Central memory CD8-positive, alpha-beta T cell (primary cell): ENCODE measurements at regions not wholly inside any gene's neighbourhood (a gene's known extent, or its start where the extent isn't known, plus 50 kb on each side); places are given as distances from the start of the nearest gene placed in this dataset.

ENCODE experiments used
- ATAC-seq: fragments of 150-1000 bp; cut with Tn5 transposase; replicated peaks from 2 replicates; pipeline ENCODE4 v1.10.0; 2022; ENCODE audit warnings: mild to moderate bottlenecking, moderate FRiP score, moderate number of reproducible peaks; ENCODE audit not compliant: poor library complexity, severe bottlenecking; ENCODE audit errors: extremely low read depth
- DNase-seq, 2 donors: peaks; one replicate each; pipeline ENCODE4 v3.0.0; 2021; ENCODE audit warnings: low spot score in 2 of 2
- H3K27ac Mint-ChIP-seq: one replicate; pipeline ENCODE4 v1.8.0; 2022; ENCODE audit warnings: low read depth, mild to moderate bottlenecking, moderate library complexity, mixed read lengths
- H3K27me3 Mint-ChIP-seq: one replicate; pipeline ENCODE4 v1.8.0; 2022; ENCODE audit warnings: mixed read lengths
- H3K36me3 Mint-ChIP-seq: one replicate; pipeline ENCODE4 v1.8.0; 2022; ENCODE audit warnings: mild to moderate bottlenecking, moderate library complexity, mixed read lengths; ENCODE audit not compliant: insufficient read depth
- H3K4me1 Mint-ChIP-seq: one replicate; pipeline ENCODE4 v1.8.0; 2022; ENCODE audit warnings: mixed read lengths
- H3K4me3 Mint-ChIP-seq: one replicate; pipeline ENCODE4 v1.8.0; 2022; ENCODE audit warnings: mild to moderate bottlenecking, moderate library complexity, mixed read lengths
- H3K9me3 Mint-ChIP-seq: one replicate; pipeline ENCODE4 v1.8.0; 2022; ENCODE audit warnings: mixed read lengths

GRCh38 chr12:24034160-24034559 lies 84.7 kb upstream of the SOX5 start:
- no peaks in the 10 kb centered on the region for H3K36me3 Mint-ChIP-seq
- H3K9me3 Mint-ChIP-seq = peaks cover 7% of the 10 kb centered on the region
- no peaks in the 10 kb centered on the region for H3K27me3 Mint-ChIP-seq
- ATAC-seq = no peak
- H3K27ac Mint-ChIP-seq = no peak overlapping the region
- H3K4me1 Mint-ChIP-seq = no peaks in the 10 kb centered on the region
- DNase-seq = no peak
- no peak overlapping the region for H3K4me3 Mint-ChIP-seq

GRCh38 chr12:24027352-24027751 lies 77.9 kb upstream of the SOX5 start:
- DNase-seq (no peak), ATAC-seq (no peak)
- Mint-ChIP-seq H3K4me3 (no peak overlapping the region), H3K27me3 (no peaks in the 10 kb centered on the region), H3K36me3 (no peaks in the 10 kb centered on the region), H3K9me3 (peaks cover 12% of the 10 kb centered on the region), H3K4me1 (no peaks in the 10 kb centered on the region), H3K27ac (no peak overlapping the region)

GRCh38 chr12:24025153-24025798 lies 75.8 kb upstream of the SOX5 start:
- no peaks in the 10 kb centered on the region for H3K4me1 Mint-ChIP-seq

GRCh38 chr12:24023081-24023480 lies 73.6 kb upstream of the SOX5 start:
- H3K4me1 Mint-ChIP-seq = no peaks in the 10 kb centered on the region
- no peaks in the 10 kb centered on the region for H3K27me3 Mint-ChIP-seq
- peaks cover 1% of the 10 kb centered on the region for H3K36me3 Mint-ChIP-seq
- H3K4me3 Mint-ChIP-seq = no peak overlapping the region
- H3K9me3 Mint-ChIP-seq = peaks cover 6% of the 10 kb centered on the region
- no peak overlapping the region for H3K27ac Mint-ChIP-seq
- DNase-seq = no peak
- ATAC-seq = no peak

More at GRCh38 chr12:24025153-24025798, 75.8 kb upstream of the SOX5 start:
- Mint-ChIP-seq H3K9me3 (peaks cover 6% of the 10 kb centered on the region), H3K36me3 (peaks cover 1% of the 10 kb centered on the region), H3K4me3 (no peak overlapping the region), H3K27ac (no peak overlapping the region), H3K27me3 (no peaks in the 10 kb centered on the region)
- no peak for DNase-seq
- no peak for ATAC-seq

- H3K36me3 Mint-ChIP-seq = peaks cover 1% of the 10 kb centered on the region
- H3K27ac Mint-ChIP-seq = no peak overlapping the region
Measured at GRCh38 chr12:24021164-24021502, 71.7 kb upstream of the SOX5 start.

GRCh38 chr12:24020397-24021163 lies 71.1 kb upstream of the SOX5 start:
- Mint-ChIP-seq H3K4me3 (no peak overlapping the region), H3K27me3 (no peaks in the 10 kb centered on the region), H3K27ac (no peak overlapping the region), H3K4me1 (no peaks in the 10 kb centered on the region), H3K9me3 (peaks cover 7% of the 10 kb centered on the region), H3K36me3 (peaks cover 1% of the 10 kb centered on the region)
- no peak for ATAC-seq
- DNase-seq = no peak

More at GRCh38 chr12:24021164-24021502, 71.7 kb upstream of the SOX5 start:
- Mint-ChIP-seq H3K4me1 (no peaks in the 10 kb centered on the region), H3K4me3 (no peak overlapping the region), H3K27me3 (no peaks in the 10 kb centered on the region), H3K9me3 (peaks cover 7% of the 10 kb centered on the region)
- DNase-seq = no peak
- no peak for ATAC-seq

GRCh38 chr12:24015833-24016160 lies 66.3 kb upstream of the SOX5 start:
- H3K4me1 Mint-ChIP-seq = no peaks in the 10 kb centered on the region
- no peak for DNase-seq
- H3K4me3 Mint-ChIP-seq = no peak overlapping the region
- H3K9me3 Mint-ChIP-seq = peaks cover 7% of the 10 kb centered on the region
- no peak overlapping the region for H3K27ac Mint-ChIP-seq
- peaks cover 1% of the 10 kb centered on the region for H3K36me3 Mint-ChIP-seq
- H3K27me3 Mint-ChIP-seq = no peaks in the 10 kb centered on the region
- no peak for ATAC-seq

- Mint-ChIP-seq H3K27ac (no peak overlapping the region), H3K36me3 (no peaks in the 10 kb centered on the region), H3K4me3 (no peak overlapping the region), H3K4me1 (no peaks in the 10 kb centered on the region), H3K9me3 (peaks cover 7% of the 10 kb centered on the region), H3K27me3 (no peaks in the 10 kb centered on the region)
- ATAC-seq (no peak), DNase-seq (no peak)
Measured at GRCh38 chr12:24014915-24015832, 65.7 kb upstream of the SOX5 start.

- no peaks in the 10 kb centered on the region for H3K27me3 Mint-ChIP-seq
- H3K27ac Mint-ChIP-seq = no peak overlapping the region
- H3K9me3 Mint-ChIP-seq = peaks cover 7% of the 10 kb centered on the region
Measured at GRCh38 chr12:24014240-24014639, 64.8 kb upstream of the SOX5 start.

GRCh38 chr12:24012528-24012927 lies 63.1 kb upstream of the SOX5 start:
- DNase-seq (no peak), ATAC-seq (no peak)
- no peaks in the 10 kb centered on the region for H3K36me3 Mint-ChIP-seq
- peaks cover under 1% of the 10 kb centered on the region for H3K9me3 Mint-ChIP-seq
- H3K27me3 Mint-ChIP-seq = no peaks in the 10 kb centered on the region
- H3K4me1 Mint-ChIP-seq = no peaks in the 10 kb centered on the region
- H3K4me3 Mint-ChIP-seq = no peak overlapping the region
- H3K27ac Mint-ChIP-seq = no peak overlapping the region

More at GRCh38 chr12:24014240-24014639, 64.8 kb upstream of the SOX5 start:
- ATAC-seq (no peak), DNase-seq (no peak)
- no peak overlapping the region for H3K4me3 Mint-ChIP-seq
- H3K4me1 Mint-ChIP-seq = no peaks in the 10 kb centered on the region
- H3K36me3 Mint-ChIP-seq = no peaks in the 10 kb centered on the region

GRCh38 chr12:24011927-24012507 lies 62.5 kb upstream of the SOX5 start:
- H3K4me1 Mint-ChIP-seq = no peaks in the 10 kb centered on the region
- no peaks in the 10 kb centered on the region for H3K36me3 Mint-ChIP-seq
- no peak overlapping the region for H3K27ac Mint-ChIP-seq
- DNase-seq = no peak
- H3K9me3 Mint-ChIP-seq = no peaks in the 10 kb centered on the region
- no peak overlapping the region for H3K4me3 Mint-ChIP-seq
- no peak for ATAC-seq
- no peaks in the 10 kb centered on the region for H3K27me3 Mint-ChIP-seq

- H3K9me3 Mint-ChIP-seq = no peaks in the 10 kb centered on the region
- H3K4me3 Mint-ChIP-seq = no peak overlapping the region
Measured at GRCh38 chr12:24008166-24008565, 58.7 kb upstream of the SOX5 start.

More at GRCh38 chr12:24008166-24008565, 58.7 kb upstream of the SOX5 start:
- H3K27ac Mint-ChIP-seq = no peak overlapping the region
- H3K36me3 Mint-ChIP-seq = no peaks in the 10 kb centered on the region
- DNase-seq = no peak
- H3K27me3 Mint-ChIP-seq = no peaks in the 10 kb centered on the region
- ATAC-seq = no peak
- H3K4me1 Mint-ChIP-seq = no peaks in the 10 kb centered on the region
